HG02943 (cell line): ENCODE measurements at regions not wholly inside any gene's neighbourhood (a gene's known extent, or its start where the extent isn't known, plus 50 kb on each side); places are given as distances from the start of the nearest gene placed in this dataset.

Experiments
- ATAC-seq: cut with Tn5 transposase; IDR thresholded peaks from one replicate; pipeline ENCODE4 v1.9.1; 2021; ENCODE audit warnings: mild to moderate bottlenecking, low read depth, moderate library complexity; ENCODE audit not compliant: unreplicated experiment

DNA sequence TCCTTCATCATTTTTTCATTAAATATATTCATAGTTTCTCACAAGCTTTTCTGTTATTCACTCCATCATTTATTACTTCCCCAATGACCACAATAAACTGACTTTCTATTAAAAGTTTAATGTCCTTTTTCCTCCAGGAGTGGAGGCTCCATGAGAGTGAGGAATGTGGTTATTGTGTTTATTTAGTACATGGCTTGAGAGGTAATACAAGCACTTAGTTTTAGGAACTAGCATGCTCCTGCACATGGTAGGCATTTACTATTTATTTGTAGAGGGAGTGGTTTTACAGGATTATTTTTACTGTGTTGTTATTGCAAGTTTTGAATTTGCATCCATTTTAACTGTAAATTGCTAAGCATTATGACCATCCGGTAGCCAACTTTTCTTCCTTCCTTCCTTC, 412.9 kb upstream of the SUCLG2 start:
- no peak for ATAC-seq

DNA sequence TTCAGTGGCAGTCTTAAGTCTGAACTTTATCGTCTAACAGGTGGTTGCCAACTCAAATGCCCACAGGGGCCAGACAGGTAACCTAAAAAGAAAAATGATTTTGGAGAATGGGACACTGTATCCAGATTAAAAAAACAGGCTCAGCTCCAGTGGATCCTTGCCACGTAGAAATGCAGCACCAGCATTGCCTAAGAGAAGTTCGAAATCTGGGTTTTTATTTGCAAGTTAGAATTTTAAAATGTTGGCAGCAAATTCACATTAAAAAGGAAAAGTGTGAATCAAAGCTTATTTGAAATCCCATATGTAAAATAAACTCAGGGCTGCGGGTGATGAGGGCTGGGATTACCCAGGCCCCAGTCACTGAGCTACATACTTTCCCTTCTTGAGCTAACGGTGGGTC, 408.5 kb upstream of the SUCLG2 start:
- ATAC-seq: no peak

DNA sequence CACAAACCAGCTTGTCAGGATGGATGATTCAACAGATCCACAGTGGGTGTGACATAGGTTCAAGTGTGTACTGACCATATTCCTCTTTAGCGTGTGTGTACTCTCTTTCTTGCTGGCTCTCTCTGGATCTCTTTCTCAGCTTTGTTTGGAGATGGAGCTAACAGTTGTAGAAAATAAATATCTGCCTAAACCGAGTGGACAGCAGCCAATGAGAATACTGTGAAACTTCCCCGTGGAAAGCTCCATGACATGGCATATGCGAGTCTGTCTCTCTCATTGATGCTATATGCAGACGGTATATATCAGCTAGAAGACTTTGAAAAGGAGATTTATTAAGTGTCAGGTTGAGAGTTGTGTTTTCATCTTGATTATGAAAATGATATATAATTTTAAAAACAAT, 406.5 kb upstream of the SUCLG2 start:
- ATAC-seq: no peak

DNA sequence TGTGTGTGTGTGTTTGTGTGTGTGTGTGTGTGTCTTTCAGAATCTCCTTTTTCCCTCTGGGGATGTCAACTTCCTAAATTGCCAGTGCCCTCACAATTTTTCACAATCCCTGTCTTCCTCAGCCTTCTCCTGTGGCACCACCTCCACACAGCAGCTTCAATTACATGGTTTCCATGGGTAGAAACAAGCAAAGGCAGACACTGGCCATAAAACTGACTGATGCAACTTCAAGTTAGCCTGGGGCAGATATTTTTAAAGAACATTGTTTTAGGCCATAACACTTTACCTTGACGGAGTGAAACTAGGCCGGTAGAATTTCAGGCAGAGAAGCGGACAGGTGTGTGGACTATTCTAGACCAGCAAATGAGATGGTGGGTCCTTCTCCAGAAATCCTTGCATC, 405.8 kb upstream of the SUCLG2 start:
- ATAC-seq: no peak

DNA sequence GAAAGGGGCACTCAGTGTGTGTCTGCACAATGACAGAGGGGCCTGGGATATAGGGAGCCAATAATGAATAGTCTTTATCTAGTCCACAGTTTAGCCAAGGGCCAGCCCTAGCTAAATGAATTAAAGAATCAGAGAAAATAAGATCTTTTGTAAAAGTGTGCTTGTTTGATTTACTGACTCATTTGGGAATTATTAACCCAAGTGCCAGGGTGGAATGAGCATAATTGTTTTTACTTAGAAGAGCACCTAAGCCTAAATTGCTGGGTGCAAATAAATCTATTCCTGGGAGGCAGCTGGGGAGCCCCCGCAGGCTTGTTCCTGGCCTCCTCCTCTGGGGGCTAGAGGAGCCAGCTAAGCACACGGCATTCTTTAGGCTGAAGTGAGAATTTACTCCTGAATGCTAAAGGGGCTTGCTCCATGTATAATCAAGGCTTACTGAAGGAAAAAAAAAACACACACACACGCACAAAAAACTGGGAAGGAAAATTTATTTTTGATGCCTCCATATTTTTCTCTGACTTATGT, 405.3 kb upstream of the SUCLG2 start:
- ATAC-seq: no peak

DNA sequence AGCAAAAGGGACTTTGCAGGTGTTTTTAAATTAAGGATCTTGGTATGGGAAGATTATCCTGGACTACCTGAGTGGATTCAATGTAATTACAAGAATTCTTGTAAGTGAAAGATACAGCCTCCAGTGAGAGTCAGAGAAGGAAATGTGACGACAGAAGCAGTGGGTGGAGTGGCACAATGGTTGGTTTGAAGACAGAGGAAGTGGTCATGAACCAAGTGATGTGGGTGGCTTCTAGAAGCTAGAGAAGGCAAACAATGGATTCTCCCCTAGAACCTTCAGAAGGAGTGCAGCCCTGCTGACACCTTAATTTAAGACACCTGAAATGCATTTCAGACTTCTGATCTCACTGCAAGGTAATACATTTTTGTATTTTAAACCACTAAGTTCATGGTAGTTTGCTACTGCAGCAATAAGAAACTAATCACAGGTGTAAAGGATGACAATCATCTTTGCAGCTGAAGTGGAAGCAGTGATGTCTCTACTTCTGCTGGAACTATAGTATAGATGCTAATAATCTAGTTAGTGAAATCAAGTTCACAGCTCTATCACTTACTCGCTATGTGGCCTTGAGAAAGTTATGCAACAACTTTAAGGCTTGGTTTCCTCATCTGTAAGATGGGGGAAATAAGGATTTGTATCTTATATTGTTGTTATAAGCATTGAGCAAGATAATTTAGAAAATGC, 403.4 kb upstream of the SUCLG2 start:
- ATAC-seq: no peak

DNA sequence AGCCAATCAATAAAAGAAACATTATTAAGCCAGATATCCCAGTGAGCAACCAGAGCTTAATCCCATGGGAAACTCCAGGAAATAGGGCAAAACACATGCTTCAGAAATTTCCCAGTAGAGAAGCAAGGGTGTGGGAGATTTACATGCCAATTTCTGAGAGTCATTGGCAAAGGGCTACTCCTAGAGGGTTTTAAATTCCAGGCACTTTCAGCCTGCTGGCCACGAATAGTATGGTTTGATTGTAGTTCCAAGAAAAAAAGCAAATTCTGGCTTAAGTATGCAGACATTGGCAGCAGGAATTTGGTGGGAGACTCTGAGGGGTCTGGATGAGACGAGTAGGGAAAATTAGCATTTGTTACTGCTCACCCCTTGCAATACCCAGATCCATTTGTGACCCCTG, 402.1 kb upstream of the SUCLG2 start:
- no peak for ATAC-seq

DNA sequence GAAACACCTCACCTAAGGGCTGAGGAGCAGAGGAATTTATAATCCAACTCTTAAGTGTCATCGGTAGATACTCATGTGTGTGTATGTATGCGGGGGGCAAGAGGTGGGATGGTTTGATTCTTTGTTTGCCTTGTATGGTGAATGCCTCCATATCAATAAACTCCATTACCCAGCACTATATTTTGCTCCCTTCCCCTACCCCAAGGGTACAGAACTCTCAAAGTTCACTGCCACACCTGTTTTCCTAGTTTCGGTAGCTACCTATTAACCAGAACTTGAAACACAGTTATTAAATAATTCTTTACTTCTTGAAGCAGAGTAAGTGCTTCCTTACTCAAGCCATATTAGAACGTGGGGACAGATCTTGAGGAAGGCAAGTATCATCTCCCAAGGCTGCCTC, 400.8 kb upstream of the SUCLG2 start:
- no peak for ATAC-seq

DNA sequence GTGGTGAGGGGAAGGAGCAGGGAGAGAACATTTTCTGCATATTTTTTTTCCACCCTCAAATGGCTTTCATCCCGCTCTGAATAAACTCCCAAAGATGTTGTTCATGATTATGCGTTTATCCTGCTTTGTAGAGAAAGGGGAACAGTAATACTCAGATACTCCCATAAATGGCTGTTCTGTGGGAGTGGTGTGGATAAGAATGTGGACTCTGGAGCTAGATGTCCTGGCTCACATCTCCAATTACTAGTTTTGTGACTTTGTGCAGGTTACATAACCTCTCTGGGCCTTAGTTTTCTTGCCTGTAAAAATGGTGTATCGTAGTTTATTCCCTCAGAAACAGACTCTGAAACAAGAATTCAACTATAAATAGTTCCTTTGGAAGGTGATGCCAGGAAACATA, 395.4 kb upstream of the SUCLG2 start:
- no peak for ATAC-seq

DNA sequence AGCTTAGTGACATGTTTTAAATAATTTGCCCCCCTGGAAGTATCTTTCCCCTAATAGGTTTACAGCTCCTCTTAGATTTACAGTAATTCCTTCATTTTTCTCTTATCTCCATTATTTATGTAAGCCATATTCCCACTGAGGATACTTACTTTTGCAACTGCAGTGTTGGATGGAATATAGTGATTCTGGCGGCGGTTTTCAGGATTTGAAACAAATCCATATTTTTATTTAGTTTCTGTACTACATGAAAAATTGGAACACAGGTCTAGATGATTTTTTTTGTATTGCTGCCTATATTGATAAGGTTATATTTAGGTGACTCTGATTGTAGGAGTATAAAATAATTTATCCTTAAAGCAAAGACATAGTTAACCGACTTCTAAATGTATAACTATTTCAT, 391.6 kb upstream of the SUCLG2 start:
- no peak for ATAC-seq

DNA sequence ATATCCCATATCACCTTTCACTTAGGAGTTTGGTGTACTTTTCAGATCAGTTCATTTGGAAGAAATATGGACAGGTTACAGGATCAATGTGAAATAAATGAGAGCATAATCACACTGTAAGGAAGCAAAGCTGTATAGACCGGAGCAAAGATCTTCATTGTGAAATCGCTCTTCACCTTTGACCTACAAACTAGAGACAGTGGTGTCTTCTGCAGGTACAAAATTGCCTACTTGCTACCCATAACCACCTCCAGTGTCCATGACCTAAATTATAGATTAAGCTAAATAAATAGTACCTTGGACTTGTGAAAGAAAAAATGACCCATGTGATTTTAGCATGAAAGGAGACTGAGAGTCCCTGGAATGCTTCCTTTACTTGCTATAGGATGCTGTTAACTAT, 379.5 kb upstream of the SUCLG2 start:
- no peak for ATAC-seq

DNA sequence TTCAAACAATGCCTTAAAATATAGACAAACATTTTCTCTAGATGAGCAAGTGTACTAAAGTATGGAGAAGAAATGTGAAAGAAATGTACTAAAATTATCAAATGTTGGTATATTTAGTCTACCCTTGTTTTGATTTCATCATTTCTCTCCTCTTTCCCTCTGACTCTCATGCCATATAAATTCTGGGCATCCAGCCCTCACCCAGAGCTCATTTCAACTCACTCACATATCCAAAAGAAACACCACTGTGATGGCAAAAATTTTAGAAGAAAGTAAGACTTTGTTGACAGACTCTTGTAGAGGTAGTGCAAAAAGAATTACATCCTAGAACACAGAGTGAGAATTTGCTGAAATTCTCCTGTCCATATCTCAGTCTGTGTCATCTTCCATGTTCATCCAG, 377.8 kb upstream of the SUCLG2 start:
- ATAC-seq: no peak

DNA sequence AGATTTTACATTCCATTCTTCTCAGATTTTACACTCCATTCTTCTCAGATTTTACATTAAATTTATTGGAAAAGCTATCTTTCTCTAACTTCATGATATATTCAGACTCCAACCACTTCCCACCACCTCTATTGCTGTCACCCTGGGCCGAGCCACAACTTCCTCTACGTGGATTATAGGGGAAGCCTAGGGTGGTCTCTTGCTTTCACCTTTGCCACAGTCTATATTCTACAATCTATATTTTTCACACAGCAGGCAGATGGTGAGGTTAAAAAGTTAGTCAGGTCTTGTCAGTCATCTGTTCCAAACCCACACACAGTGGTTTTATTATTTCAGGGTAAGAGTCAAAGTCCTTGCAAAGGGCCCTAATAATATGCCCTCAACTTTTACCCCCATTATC, 370.8 kb upstream of the SUCLG2 start:
- no peak for ATAC-seq

DNA sequence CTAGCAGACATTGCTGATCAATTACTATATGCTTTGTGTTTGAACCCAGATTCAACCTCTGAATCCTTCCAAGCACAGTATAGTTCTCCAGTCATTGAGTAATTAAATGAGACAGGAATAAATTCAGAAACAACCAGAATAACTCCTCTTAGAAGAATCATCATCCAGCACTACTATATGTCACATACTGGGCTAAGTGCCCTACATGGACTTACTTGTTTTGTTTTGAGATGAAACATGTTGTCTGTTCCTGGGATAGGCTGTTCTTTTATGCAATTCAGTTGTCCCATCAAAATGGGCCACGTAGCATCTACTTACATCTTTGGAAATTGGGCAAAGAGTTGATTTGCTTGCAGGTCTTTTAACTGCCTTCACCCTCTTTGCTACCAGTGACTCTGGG, 365.5 kb upstream of the SUCLG2 start:
- no peak for ATAC-seq

DNA sequence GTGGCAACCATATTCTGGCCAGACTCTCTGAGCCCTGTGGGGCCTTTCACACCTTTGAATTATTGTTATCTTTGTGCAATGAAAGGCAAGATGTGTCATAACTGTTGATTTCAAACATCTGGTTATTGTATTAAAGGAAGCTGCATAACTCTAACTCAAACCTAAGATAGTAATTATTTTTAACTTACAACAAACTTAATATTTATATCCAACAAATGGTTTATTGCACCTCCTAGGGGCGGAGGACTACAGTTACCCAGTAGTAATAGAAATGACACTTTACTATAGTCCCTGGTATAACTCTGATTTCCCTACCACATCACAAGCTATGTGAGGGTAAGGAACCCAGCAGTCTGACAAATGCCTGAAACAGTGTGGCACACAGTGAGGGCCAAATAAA, 363.9 kb upstream of the SUCLG2 start:
- no peak for ATAC-seq

DNA sequence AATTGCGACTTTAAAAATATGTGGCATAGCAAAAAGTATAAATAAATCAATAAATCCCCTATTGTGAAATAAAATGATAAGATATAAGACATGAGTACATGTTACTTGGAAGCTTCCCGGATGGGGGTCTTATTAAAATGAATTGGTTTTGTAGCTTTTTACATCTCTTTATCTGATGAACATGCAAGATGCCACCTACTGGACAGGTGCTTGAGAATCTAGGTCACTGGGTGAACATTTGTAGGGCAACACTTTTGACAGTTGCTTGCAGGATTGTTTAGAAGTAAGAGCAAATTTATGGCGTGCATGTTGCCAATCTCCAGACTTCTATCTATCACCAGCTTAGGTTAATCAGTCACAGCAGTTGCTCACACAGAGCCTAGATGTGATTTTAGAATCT, 362.7 kb upstream of the SUCLG2 start:
- no peak for ATAC-seq

DNA sequence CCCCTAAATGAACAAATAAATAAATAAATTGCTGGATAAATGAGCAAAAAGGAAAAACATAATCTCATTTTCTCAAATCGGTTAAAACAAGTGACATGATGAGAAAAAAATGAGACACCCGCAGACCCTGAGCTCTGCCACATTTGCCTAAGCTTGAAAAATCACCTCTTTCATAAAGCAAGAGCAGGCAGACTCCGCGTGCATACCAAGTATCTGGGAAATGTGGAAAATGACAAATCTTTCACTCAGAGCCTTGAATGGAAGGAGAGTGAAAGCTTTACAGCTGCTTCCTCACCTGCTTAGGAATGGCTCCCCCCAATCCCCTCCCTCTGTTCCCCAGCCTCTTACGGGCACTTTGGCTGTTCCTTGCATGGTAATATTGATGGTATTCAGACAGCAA, 355.5 kb upstream of the SUCLG2 start:
- no peak for ATAC-seq

DNA sequence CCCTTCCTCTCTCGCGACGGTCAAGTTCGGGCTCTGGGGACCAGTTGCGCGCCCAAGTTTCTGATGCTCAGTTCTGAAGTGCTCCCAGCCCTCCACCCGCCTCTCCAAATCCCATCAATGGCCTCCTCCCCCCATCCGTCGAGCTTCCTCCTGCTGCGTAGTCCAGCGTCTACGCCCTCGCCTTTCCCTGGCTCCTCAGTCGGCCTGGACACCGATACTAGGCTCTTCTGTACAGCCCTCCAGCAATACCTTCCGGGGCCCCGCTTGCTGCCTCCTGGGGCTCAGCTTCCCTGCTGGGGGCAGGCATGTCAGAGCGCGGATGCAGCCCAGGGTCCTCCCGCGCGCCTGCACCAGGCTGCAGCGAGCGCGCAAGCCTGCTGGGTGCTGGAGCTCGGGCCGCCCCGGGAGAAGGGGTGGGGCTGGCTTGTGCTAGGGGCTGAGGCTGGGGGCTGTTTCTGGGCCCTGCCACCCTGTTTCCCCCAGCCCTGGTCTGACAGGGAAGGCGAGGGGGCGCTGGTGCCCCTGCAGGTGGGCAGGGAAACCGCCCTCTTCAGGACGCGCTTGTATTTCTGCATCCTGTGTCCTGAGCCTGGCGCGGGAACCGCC, 353.3 kb upstream of the SUCLG2 start:
- ATAC-seq: no peak

DNA sequence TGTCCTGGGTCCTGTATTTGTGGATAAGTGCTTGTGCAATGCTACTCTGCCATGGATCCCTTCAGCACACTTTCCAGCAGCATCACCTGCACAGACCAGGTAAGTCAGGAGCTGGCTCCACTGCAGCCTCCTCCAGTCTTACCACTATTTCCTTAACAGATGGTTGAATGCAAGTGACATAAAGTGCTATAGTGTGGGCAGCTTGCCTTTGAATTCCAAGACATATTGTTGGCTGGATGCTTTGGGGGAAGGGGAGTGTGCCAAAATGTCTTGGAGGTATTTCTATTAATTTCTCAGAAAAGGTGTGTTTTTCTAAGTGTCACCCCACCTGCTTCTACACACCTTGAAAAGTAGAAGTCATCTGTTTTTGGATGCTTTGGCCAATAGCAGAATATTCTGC, 352.2 kb upstream of the SUCLG2 start:
- no peak for ATAC-seq

DNA sequence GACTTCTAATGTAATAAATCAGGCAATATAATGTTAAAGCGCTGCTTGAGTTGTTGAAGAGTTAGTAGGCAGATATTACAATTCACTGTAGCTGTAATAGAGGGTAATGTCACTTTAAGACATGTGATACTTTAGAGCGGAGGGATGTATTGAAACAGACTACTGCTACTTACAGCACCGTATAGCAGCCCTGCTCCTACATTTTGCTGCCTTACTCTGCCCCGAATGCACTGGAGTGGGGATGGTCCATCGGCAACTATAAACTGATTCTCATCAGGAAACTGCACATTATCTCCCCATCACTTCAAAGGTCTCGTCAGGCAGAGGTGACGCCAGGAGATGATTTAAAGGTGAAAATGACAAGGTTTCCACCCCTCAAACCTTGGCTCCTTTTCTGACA, 349.7 kb upstream of the SUCLG2 start:
- ATAC-seq: no peak

DNA sequence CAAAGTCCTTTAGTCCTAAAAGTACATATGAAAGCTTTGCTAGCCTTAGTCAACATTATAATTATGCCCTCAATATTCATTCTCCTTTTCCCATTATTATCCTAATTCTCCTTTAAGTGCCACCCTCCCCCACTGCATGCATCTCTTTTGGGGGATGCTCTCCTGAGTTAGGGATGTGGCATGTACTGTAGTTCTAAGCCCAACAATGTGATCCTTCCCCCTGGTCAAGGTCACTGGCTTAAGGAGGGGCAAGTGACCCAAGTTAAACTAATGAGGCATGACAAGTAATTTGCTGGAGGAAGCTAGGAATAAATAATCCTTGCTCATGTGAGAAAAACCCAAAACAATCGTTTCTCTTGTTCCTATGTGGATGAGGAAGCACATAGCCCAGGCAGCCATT, 343.9 kb upstream of the SUCLG2 start:
- no peak for ATAC-seq

DNA sequence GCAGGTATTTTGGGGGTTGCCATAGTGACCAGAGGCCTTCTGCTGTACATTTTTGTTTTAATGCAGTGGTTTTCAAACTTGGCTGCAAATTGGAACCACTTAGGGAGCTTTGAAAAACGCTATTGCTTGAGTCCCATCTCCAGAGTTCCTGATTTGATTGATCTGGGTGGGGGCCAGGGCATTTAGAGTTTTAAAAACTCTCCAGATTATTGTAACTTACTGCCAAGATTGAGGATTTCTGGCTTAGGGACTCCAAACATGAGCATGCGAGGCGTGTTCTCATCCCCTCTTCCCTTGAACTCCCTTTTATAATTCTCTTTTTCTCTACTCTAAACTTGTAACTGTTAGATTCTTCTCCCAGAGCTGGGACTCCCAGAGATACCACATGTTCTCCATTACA, 340.8 kb upstream of the SUCLG2 start:
- ATAC-seq: no peak

DNA sequence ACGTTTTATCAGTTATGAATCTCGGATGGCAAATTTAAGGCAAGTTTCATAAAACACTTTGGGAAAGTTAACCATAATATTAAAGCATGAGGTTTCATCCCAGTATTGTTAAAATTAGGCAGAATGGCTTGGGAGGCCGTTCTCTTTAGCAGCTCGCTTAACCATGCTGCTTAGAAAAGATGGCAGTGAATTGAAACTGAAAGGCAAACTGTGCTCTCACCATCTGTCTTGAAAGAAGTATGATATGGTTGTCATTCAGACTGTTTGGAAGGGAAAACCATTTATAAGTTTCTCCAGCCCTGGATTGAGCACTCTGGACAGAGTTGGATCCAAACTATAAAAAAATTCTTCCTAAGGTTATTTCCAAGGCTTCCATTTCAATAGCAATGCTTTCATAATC, 332.3 kb upstream of the SUCLG2 start:
- no peak for ATAC-seq
